GM23338 (cell line): ENCODE measurements at regions not wholly inside any gene's neighbourhood (a gene's known extent, or its start where the extent isn't known, plus 50 kb on each side); places are given as distances from the start of the nearest gene placed in this dataset.

ENCODE experiments used
- CREB1 ChIP-seq: fragments of 250-450 bp; sonication (Bioruptor Pico); IDR thresholded peaks from 2 replicates; pipeline ENCODE4 v1.5.0; 2020; ENCODE audit warnings: low read depth, mild to moderate bottlenecking, moderate library complexity
- CTCF ChIP-seq, 2 experiments: fragments of 200-600 bp in 1 of 2; sonication (generic) in 1 of 2; conservative IDR thresholded peaks; 2 replicates each; pipeline versions ENCODE4 v1.5.1 to v1.6.1; 2016 to 2017; ENCODE audit warnings: antibody characterized with exemption in 2 of 2, low read depth in 2 of 2, mild to moderate bottlenecking in 2 of 2, moderate library complexity in 1 of 2
- ETS1 ChIP-seq: IDR thresholded peaks from 2 replicates; pipeline ENCODE4 v1.6.1; 2016; ENCODE audit warnings: antibody characterized with exemption
- EZH2 ChIP-seq: fragments of 200-600 bp; sonication (generic); IDR thresholded peaks from one replicate; pipeline ENCODE4 v1.8.0; 2017; ENCODE audit warnings: antibody characterized with exemption, mild to moderate bottlenecking, low read depth; ENCODE audit not compliant: unreplicated experiment
- EZH2phosphoT487 ChIP-seq: fragments of 200-600 bp; sonication (generic); IDR thresholded peaks from one replicate; pipeline ENCODE4 v1.8.1; 2018; ENCODE audit warnings: antibody characterized with exemption; ENCODE audit not compliant: unreplicated experiment
- JUNB ChIP-seq: IDR thresholded peaks from one replicate; pipeline ENCODE4 v1.6.1; 2016; ENCODE audit warnings: antibody characterized with exemption; ENCODE audit not compliant: unreplicated experiment
- NANOG ChIP-seq: IDR thresholded peaks from 2 replicates; pipeline ENCODE4 v1.6.1; 2016; ENCODE audit warnings: antibody characterized with exemption, borderline replicate concordance
- POLR2AphosphoS5 ChIP-seq: IDR thresholded peaks from 2 replicates; pipeline ENCODE4 v1.6.1; 2016; ENCODE audit warnings: antibody characterized with exemption, low read depth
- REST ChIP-seq: IDR thresholded peaks from one replicate; pipeline ENCODE4 v1.6.1; 2018; ENCODE audit warnings: antibody characterized with exemption; ENCODE audit not compliant: unreplicated experiment
- STAT1 ChIP-seq: IDR thresholded peaks from one replicate; pipeline ENCODE4 v1.6.1; 2016; ENCODE audit warnings: antibody characterized with exemption; ENCODE audit not compliant: unreplicated experiment
- ZNF114 ChIP-seq: fragments of 250-450 bp; sonication (Bioruptor Pico); IDR thresholded peaks from 2 replicates; pipeline ENCODE4 v1.5.0; 2020; ENCODE audit warnings: mild to moderate bottlenecking, moderate library complexity
- ZNF331 ChIP-seq: fragments of 250-450 bp; sonication (Bioruptor Pico); IDR thresholded peaks from 2 replicates; pipeline ENCODE4 v1.5.0; 2020; ENCODE audit warnings: low read depth, mild to moderate bottlenecking, moderate library complexity

GRCh38 chr2:215799194-215799593 is 214.2 kb downstream of the MREG start:
- no peak for TF ChIP-seq CTCF (conservative IDR thresholded peaks at IDR 0.05; ENCODE audit: low read depth in 2 of 2)
- no peak for TF ChIP-seq REST
- no peak for TF ChIP-seq POLR2AphosphoS5
- TF ChIP-seq CREB1 (CRISPR knock-in tag): no peak
- TF ChIP-seq EZH2: no peak
- no peak for TF ChIP-seq ZNF114
- no peak for TF ChIP-seq EZH2phosphoT487
- TF ChIP-seq JUNB: no peak
- TF ChIP-seq ZNF331: no peak
- TF ChIP-seq ETS1: no peak
- no peak for TF ChIP-seq STAT1
- TF ChIP-seq NANOG: no peak
